ENCODE measurements at regions not wholly inside any gene's neighbourhood (a gene's known extent, or its start where the extent isn't known, plus 50 kb on each side); places are given as distances from the start of the nearest gene placed in this dataset.
"Not testable (repeated sequence)": the region's sequence is repeated elsewhere in the genome, so short reads cannot be mapped to it uniquely, and the experiment has no call there.

- no peak for DNase-seq
- intact Hi-C loops (cut with DNase I; ENCODE audit: low total_unique reads) = no loop called here
- no peak for TF ChIP-seq POLR2A (IDR thresholded peaks at IDR 0.05)
- TF ChIP-seq CTCF (IDR thresholded peaks at IDR 0.05) = no peak
- no peaks in the 10 kb centered on the region for H3K27me3 ChIP-seq
- H3K4me3 ChIP-seq = no peak overlapping the region
- no peaks in the 10 kb centered on the region for H3K36me3 ChIP-seq
- no peaks in the 10 kb centered on the region for H3K9me3 ChIP-seq
- H3K27ac ChIP-seq = no peak overlapping the region
- H3K4me1 ChIP-seq = no peaks in the 10 kb centered on the region
These were observed 120.5 kb upstream of the EGFL6 start for GRCh38 chrX:13448941-13449340.

DNA sequence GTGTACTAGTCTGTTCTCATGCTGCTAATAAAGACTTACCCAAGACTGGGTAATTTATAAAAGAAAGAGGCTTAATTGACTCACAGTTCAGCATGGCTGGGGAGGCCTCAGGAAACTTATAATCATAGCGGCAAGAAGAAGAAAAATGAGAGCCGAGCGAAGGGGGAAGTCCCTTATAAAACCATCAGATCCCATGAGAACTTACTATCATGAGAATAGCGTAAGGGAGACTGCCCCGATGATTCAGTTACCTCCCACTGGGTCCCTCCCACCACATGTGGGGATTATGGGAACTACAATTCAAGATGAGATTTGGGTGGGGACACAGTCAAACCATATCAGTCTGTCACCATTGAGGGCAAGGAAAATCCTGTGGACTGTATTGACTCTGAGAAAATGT is 121.8 kb upstream of the ATXN3L start:
- H3K36me3 ChIP-seq; intact Hi-C loops (cut with DNase I; ENCODE audit: low total_unique reads); H3K4me3 ChIP-seq; DNase-seq; H3K27me3 ChIP-seq; H3K27ac ChIP-seq; H3K9me3 ChIP-seq; H3K4me1 ChIP-seq: not testable (repeated sequence)

- DNase-seq = no peak
- Histone ChIP-seq H3K27ac (no peak overlapping the region), H3K9me3 (no peaks in the 10 kb centered on the region), H3K4me3 (no peak overlapping the region), H3K27me3 (no peaks in the 10 kb centered on the region), H3K4me1 (no peaks in the 10 kb centered on the region), H3K36me3 (no peaks in the 10 kb centered on the region)
- TF ChIP-seq CTCF (IDR thresholded peaks at IDR 0.05) (no peak), POLR2A (IDR thresholded peaks at IDR 0.05) (no peak)
- intact Hi-C loops (cut with DNase I; ENCODE audit: low total_unique reads) = no loop called here
These were observed 120.3 kb upstream of the ATXN3L start for GRCh38 chrX:13440176-13440575.

- intact Hi-C loops (cut with DNase I; ENCODE audit: low total_unique reads) = no loop called here
- peak in 1 of 2 donors; percentile 34 for DNase-seq
These were observed 113.4 kb upstream of the ATXN3L start for GRCh38 chrX:13433298-13433605.

DNA sequence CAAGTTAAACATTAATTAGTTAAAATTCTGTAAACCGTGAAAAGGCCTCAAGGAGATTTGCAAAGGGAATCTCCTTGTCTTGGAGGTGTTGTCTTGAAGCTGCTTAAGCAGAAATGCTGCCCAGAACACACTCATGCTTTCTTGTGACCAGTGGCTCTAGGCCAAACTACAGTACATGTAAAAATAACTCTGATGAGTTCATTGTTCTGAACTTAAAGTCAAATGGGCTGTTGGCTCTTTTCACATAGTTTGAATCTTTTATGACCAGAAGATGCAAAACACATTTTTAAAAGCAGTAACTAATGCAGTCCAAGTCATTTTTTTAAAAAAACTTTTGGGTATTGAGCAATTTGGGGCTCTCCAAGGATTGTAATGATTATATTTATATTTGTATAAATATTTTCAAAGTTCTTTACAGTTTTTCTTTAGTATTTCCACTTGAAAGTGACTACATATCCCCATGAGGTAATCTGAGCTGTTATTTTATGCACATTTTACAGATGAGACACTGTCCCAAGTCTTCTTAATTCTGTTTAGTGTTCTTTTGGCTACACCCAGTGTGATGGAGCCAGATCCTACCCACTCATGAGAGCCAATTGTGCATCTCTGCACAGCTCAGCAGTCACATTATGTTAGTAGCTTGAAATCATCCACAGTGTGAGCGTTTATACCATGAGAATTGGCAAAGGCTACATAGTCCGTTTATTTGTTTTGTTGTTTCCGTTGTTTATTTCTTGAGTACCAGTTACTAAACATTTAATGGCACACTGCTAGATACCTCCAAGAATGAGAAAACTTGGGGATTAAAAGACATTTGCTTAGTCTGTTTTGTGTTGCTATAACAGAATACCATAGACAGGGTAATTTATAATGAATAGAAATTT is 112.8 kb upstream of the ATXN3L start:
- Histone ChIP-seq H3K27me3 (no peaks in the 10 kb centered on the region), H3K4me1 (no peaks in the 10 kb centered on the region), H3K9me3 (no peaks in the 10 kb centered on the region), H3K4me3 (no peak overlapping the region), H3K36me3 (no peaks in the 10 kb centered on the region), H3K27ac (peak overlapping the region; percentile 85 to 87)
- peak; percentile 56 to 86 for DNase-seq
- TF ChIP-seq POLR2A (IDR thresholded peaks at IDR 0.05) (no peak), CTCF (IDR thresholded peaks at IDR 0.05) (no peak)
- intact Hi-C loops (cut with DNase I; ENCODE audit: low total_unique reads) = no loop called here

More at GRCh38 chrX:13433298-13433605, 113.4 kb upstream of the ATXN3L start:
- Histone ChIP-seq H3K4me1 (no peaks in the 10 kb centered on the region), H3K27me3 (no peaks in the 10 kb centered on the region), H3K36me3 (no peaks in the 10 kb centered on the region), H3K4me3 (no peak overlapping the region), H3K27ac (peak overlapping the region; percentile 62 to 87), H3K9me3 (no peaks in the 10 kb centered on the region)
- no peak for TF ChIP-seq CTCF (IDR thresholded peaks at IDR 0.05)
- no peak for TF ChIP-seq POLR2A (IDR thresholded peaks at IDR 0.05)

Data from uterus (tissue), 3 donors.